ENCODE measurements at regions not wholly inside any gene's neighbourhood (a gene's known extent, or its start where the extent isn't known, plus 50 kb on each side); places are given as distances from the start of the nearest gene placed in this dataset.

- TF ChIP-seq REST (IDR thresholded peaks at IDR 0.05; ENCODE audit: unreplicated experiment) (no peak), EZH2 (IDR thresholded peaks at IDR 0.05; ENCODE audit: low read depth, unreplicated experiment) (no peak), CTCF (conservative IDR thresholded peaks at IDR 0.05; ENCODE audit: low read depth in 2 of 2) (no peak), POLR2AphosphoS5 (IDR thresholded peaks at IDR 0.05; ENCODE audit: low read depth) (no peak), JUNB (IDR thresholded peaks at IDR 0.05; ENCODE audit: unreplicated experiment) (no peak), STAT1 (IDR thresholded peaks at IDR 0.05; ENCODE audit: unreplicated experiment) (no peak), NANOG (IDR thresholded peaks at IDR 0.05; ENCODE audit: borderline replicate concordance) (no peak), EZH2phosphoT487 (IDR thresholded peaks at IDR 0.05; ENCODE audit: unreplicated experiment) (no peak)
- TF ChIP-seq, protein P1, sequence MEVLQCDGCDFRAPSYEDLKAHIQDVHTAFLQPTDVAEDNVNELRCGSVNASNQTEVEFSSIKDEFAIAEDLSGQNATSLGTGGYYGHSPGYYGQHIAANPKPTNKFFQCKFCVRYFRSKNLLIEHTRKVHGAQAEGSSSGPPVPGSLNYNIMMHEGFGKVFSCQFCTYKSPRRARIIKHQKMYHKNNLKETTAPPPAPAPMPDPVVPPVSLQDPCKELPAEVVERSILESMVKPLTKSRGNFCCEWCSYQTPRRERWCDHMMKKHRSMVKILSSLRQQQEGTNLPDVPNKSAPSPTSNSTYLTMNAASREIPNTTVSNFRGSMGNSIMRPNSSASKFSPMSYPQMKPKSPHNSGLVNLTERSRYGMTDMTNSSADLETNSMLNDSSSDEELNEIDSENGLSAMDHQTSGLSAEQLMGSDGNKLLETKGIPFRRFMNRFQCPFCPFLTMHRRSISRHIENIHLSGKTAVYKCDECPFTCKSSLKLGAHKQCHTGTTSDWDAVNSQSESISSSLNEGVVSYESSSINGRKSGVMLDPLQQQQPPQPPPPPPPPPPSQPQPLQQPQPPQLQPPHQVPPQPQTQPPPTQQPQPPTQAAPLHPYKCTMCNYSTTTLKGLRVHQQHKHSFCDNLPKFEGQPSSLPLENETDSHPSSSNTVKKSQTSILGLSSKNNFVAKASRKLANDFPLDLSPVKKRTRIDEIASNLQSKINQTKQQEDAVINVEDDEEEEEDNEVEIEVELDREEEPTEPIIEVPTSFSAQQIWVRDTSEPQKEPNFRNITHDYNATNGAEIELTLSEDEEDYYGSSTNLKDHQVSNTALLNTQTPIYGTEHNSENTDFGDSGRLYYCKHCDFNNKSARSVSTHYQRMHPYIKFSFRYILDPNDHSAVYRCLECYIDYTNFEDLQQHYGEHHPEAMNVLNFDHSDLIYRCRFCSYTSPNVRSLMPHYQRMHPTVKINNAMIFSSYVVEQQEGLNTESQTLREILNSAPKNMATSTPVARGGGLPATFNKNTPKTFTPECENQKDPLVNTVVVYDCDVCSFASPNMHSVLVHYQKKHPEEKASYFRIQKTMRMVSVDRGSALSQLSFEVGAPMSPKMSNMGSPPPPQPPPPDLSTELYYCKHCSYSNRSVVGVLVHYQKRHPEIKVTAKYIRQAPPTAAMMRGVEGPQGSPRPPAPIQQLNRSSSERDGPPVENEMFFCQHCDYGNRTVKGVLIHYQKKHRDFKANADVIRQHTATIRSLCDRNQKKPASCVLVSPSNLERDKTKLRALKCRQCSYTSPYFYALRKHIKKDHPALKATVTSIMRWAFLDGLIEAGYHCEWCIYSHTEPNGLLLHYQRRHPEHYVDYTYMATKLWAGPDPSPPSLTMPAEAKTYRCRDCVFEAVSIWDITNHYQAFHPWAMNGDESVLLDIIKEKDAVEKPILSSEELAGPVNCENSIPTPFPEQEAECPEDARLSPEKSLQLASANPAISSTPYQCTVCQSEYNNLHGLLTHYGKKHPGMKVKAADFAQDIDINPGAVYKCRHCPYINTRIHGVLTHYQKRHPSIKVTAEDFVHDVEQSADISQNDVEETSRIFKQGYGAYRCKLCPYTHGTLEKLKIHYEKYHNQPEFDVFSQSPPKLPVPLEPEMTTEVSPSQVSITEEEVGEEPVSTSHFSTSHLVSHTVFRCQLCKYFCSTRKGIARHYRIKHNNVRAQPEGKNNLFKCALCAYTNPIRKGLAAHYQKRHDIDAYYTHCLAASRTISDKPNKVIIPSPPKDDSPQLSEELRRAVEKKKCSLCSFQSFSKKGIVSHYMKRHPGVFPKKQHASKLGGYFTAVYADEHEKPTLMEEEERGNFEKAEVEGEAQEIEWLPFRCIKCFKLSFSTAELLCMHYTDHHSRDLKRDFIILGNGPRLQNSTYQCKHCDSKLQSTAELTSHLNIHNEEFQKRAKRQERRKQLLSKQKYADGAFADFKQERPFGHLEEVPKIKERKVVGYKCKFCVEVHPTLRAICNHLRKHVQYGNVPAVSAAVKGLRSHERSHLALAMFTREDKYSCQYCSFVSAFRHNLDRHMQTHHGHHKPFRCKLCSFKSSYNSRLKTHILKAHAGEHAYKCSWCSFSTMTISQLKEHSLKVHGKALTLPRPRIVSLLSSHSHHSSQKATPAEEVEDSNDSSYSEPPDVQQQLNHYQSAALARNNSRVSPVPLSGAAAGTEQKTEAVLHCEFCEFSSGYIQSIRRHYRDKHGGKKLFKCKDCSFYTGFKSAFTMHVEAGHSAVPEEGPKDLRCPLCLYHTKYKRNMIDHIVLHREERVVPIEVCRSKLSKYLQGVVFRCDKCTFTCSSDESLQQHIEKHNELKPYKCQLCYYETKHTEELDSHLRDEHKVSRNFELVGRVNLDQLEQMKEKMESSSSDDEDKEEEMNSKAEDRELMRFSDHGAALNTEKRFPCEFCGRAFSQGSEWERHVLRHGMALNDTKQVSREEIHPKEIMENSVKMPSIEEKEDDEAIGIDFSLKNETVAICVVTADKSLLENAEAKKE (CRISPR knock-in tag; IDR thresholded peaks at IDR 0.05) = no peak
Measured at GRCh38 chr4:42306221-42307109, 90.8 kb upstream of the SHISA3 start.

Data from GM23338 (cell line).